PC-3 (cell line): ENCODE measurements at regions not wholly inside any gene's neighbourhood (a gene's known extent, or its start where the extent isn't known, plus 50 kb on each side); places are given as distances from the start of the nearest gene placed in this dataset.

Experiments used
- ATAC-seq: fragments of 200-7000 bp; cut with Tn5 transposase; 2 replicates; pipeline ENCODE4 v1.9.1; 2020; ENCODE audit warnings: mild to moderate bottlenecking, moderate library complexity
- BruUV-seq: library from RNA; stranded (reverse); fragments of 400-500 nt; replicated peaks from 2 replicates; lab custom pipeline; 2021; lab: Mats Ljungman, UMichigan
- CTCF ChIA-PET: fragments of 300-600 bp; sonication (Branson Sonifier 250); formaldehyde crosslinking; loops from one replicate; lab custom pipeline; 2022; ENCODE audit warnings: antibody characterized with exemption; lab: Charles Lee
- POLR2A ChIA-PET: fragments of 300-600 bp; sonication (Branson Sonifier 250); formaldehyde crosslinking; loops from one replicate; lab custom pipeline; 2022; ENCODE audit warnings: antibody characterized with exemption; ENCODE audit not compliant: unreplicated experiment; lab: Charles Lee
- DNase-seq: peaks from one replicate; pipeline ENCODE4 v3.0.0-alpha.2; 2015
- H2AFZ ChIP-seq: fragments of 300-600 bp; sonication (generic); 2 replicates; pipeline ENCODE4 v1.6.0; 2016; ENCODE audit warnings: antibody characterized with exemption, low read length
- H3F3A ChIP-seq: fragments of 300-600 bp; sonication (generic); one replicate; pipeline ENCODE4 v1.6.0; 2017; ENCODE audit warnings: antibody characterized with exemption, low read length, control low read depth, mild to moderate bottlenecking; ENCODE audit not compliant: unreplicated experiment
- H3K27ac ChIP-seq: fragments of 300-600 bp; sonication (generic); 2 replicates; pipeline ENCODE4 v1.5.1; 2016; ENCODE audit warnings: mild to moderate bottlenecking, low read length
- H3K27me3 ChIP-seq: fragments of 300-600 bp; sonication (generic); 2 replicates; pipeline ENCODE4 v1.6.1; 2016; ENCODE audit warnings: low read length, mixed read lengths
- H3K36me3 ChIP-seq: fragments of 300-600 bp; sonication (generic); 2 replicates; pipeline ENCODE4 v1.6.1; 2016; ENCODE audit warnings: low read depth, mixed run types, low read length, mixed read lengths
- H3K4me1 ChIP-seq: fragments of 300-600 bp; sonication (generic); 2 replicates; pipeline ENCODE4 v1.5.1; 2016; ENCODE audit warnings: low read length; ENCODE audit not compliant: insufficient read depth
- H3K4me2 ChIP-seq: fragments of 300-600 bp; sonication (generic); 2 replicates; pipeline ENCODE4 v1.6.0; 2016; ENCODE audit warnings: low read length
- H3K4me3 ChIP-seq: fragments of 300-600 bp; sonication (generic); 2 replicates; pipeline ENCODE4 v1.5.1; 2016; ENCODE audit warnings: mild to moderate bottlenecking, low read length, mixed read lengths
- H3K79me2 ChIP-seq: fragments of 300-600 bp; sonication (generic); 2 replicates; pipeline ENCODE4 v1.6.1; 2017; ENCODE audit warnings: low read length, mixed read lengths
- H3K9ac ChIP-seq: fragments of 300-600 bp; sonication (generic); 2 replicates; pipeline ENCODE4 v1.6.0; 2016; ENCODE audit warnings: mild to moderate bottlenecking, low read length
- H3K9me2 ChIP-seq: fragments of 300-600 bp; sonication (generic); replicated peaks from 2 replicates; pipeline ENCODE4 v1.6.1; 2016; ENCODE audit warnings: mixed run types, low read length, mixed read lengths
- H3K9me3 ChIP-seq: fragments of 300-600 bp; sonication (generic); 2 replicates; pipeline ENCODE4 v1.6.1; 2016; ENCODE audit warnings: low read length, mixed read lengths
- H4K20me1 ChIP-seq: fragments of 300-600 bp; sonication (generic); 2 replicates; pipeline ENCODE4 v1.6.1; 2016; ENCODE audit warnings: low read length, mixed read lengths
- CTCF ChIP-seq: fragments of 300-600 bp; sonication (generic); conservative IDR thresholded peaks from 2 replicates; pipeline ENCODE4 v1.5.1; 2017; ENCODE audit warnings: antibody characterized with exemption, low read depth, mild to moderate bottlenecking, low read length
- EZH2 ChIP-seq: fragments of 300-600 bp; sonication (generic); IDR thresholded peaks from one replicate; pipeline ENCODE4 v1.6.1; 2017; ENCODE audit warnings: antibody characterized with exemption, mild to moderate bottlenecking, low read length; ENCODE audit not compliant: unreplicated experiment
- EZH2phosphoT487 ChIP-seq: fragments of 300-600 bp; sonication (generic); IDR thresholded peaks from 2 replicates; pipeline ENCODE4 v1.6.1; 2018; ENCODE audit warnings: mild to moderate bottlenecking, antibody characterized with exemption, low read length, borderline replicate concordance
- intact Hi-C: fragments of 100-400 bp; cut with micrococcal nuclease; formaldehyde crosslinking; loops from 2 replicates; pipeline ENCODE4 v1.9.0; 2023

GRCh38 chr7:20267482-20267881, 50.3 kb upstream of the MACC1 start:
- ChIA-PET POLR2A (no interaction called here), CTCF (interaction anchor here (0.6 kb wide), 1 partner anchor 519 kb away, joined by 3 read pairs; no protein-coding TSS in a partner anchor)
- Histone ChIP-seq H3K9me3 (no peaks in the 10 kb centered on the region), H3F3A (no peaks in the 10 kb centered on the region), H3K27ac (no peak overlapping the region), H3K9ac (no peak overlapping the region), H3K4me3 (no peak overlapping the region), H3K79me2 (no peaks in the 10 kb centered on the region), H3K36me3 (no peaks in the 10 kb centered on the region), H2AFZ (no peak overlapping the region), H3K4me2 (no peak overlapping the region), H3K9me2 (no peaks in the 10 kb centered on the region), H3K27me3 (no peaks in the 10 kb centered on the region), H4K20me1 (no peaks in the 10 kb centered on the region), H3K4me1 (peaks cover 9% of the 10 kb centered on the region)
- no peak for DNase-seq
- TF ChIP-seq EZH2 (no peak), CTCF (no peak), EZH2phosphoT487 (no peak)
- BruUV-seq: no TSS peak
- no peak for ATAC-seq
- intact Hi-C loops: no loop called here

GRCh38 chr7:20268824-20269223, 51.6 kb upstream of the MACC1 start:
- H3F3A ChIP-seq: no peaks in the 10 kb centered on the region
- H3K79me2 ChIP-seq: no peaks in the 10 kb centered on the region
- intact Hi-C loops: no loop called here
- H3K4me3 ChIP-seq: no peak overlapping the region
- ATAC-seq: peak; percentile 42
- no peaks in the 10 kb centered on the region for H3K27me3 ChIP-seq
- BruUV-seq: no TSS peak
- H3K27ac ChIP-seq: no peak overlapping the region
- H3K4me1 ChIP-seq: peaks cover 9% of the 10 kb centered on the region
- H3K9me2 ChIP-seq: no peaks in the 10 kb centered on the region
- H4K20me1 ChIP-seq: no peaks in the 10 kb centered on the region
- ChIA-PET POLR2A (no interaction called here), CTCF (no interaction called here)
- TF ChIP-seq CTCF: no peak
- H3K9ac ChIP-seq: no peak overlapping the region
- H3K9me3 ChIP-seq: no peaks in the 10 kb centered on the region
- no peaks in the 10 kb centered on the region for H3K36me3 ChIP-seq
- H3K4me2 ChIP-seq: peak overlapping the region; percentile 44
- peak; percentile 21 for DNase-seq
- 0 out of 2 replicates have a peak overlapping the region, but pooled peaks have one; percentile 38 for H2AFZ ChIP-seq

- no peaks in the 10 kb centered on the region for H3F3A ChIP-seq
- TF ChIP-seq EZH2phosphoT487 (no peak), EZH2 (no peak), CTCF (no peak)
- H3K9me2 ChIP-seq: no peaks in the 10 kb centered on the region
- no peaks in the 10 kb centered on the region for H3K36me3 ChIP-seq
- ATAC-seq (no peak), DNase-seq (peak; percentile 5)
- intact Hi-C loops: no loop called here
- no peaks in the 10 kb centered on the region for H3K27me3 ChIP-seq
- no peaks in the 10 kb centered on the region for H3K9me3 ChIP-seq
- no peak overlapping the region for H3K9ac ChIP-seq
- no peak overlapping the region for H3K4me3 ChIP-seq
- CTCF ChIA-PET: no interaction called here
- H3K79me2 ChIP-seq: no peaks in the 10 kb centered on the region
- no peak overlapping the region for H3K4me2 ChIP-seq
- no peaks in the 10 kb centered on the region for H4K20me1 ChIP-seq
- no peak overlapping the region for H3K27ac ChIP-seq
- BruUV-seq: no TSS peak
- H2AFZ ChIP-seq: no peak overlapping the region
- H3K4me1 ChIP-seq: peaks cover 9% of the 10 kb centered on the region
- POLR2A ChIA-PET: no interaction called here
Measured at GRCh38 chr7:20269726-20270125, 52.5 kb upstream of the MACC1 start.
